ENCODE measurements at regions not wholly inside any gene's neighbourhood (a gene's known extent, or its start where the extent isn't known, plus 50 kb on each side); places are given as distances from the start of the nearest gene placed in this dataset.
"Not testable (repeated sequence)": the region's sequence is repeated elsewhere in the genome, so short reads cannot be mapped to it uniquely, and the experiment has no call there.

DNA sequence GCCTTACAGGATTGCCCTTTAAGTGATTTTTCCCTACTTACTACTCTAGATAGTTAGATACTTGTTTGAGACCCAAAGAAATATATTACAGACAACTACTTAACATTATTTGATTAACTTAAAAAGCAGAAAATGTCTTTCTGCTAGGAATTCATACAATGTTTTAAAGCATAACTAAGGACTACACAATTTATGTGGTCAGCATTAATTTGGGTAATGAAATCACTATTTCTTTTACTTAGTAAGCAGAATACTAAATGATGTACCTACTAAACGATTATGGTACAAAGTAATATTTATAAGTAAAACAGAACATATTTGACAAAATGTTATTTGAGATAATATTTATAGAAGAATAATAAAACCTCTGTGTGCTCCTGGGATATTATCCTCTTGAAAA is 371.9 kb upstream of the ARRDC3 start:
- 23% methylated on average over 1 of the region's 1 CpG for WGBS (ENCODE audit: insufficient coverage, low coverage, low lambda C conversion rate, missing lambda C conversion rate)
- intact Hi-C loops (cut with DNase I) = no loop called here
- Histone ChIP-seq H3K4me1 (no peaks in the 10 kb centered on the region), H3K36me3 (no peaks in the 10 kb centered on the region), H3K9me3 (no peaks in the 10 kb centered on the region), H3K27me3 (no peaks in the 10 kb centered on the region), H3K27ac (no peak overlapping the region), H3K4me3 (no peak overlapping the region)
- DNase-seq = no peak
- ATAC-seq = no peak
- no peak for TF ChIP-seq POLR2A (IDR thresholded peaks at IDR 0.05)
- TF ChIP-seq, protein P1, sequence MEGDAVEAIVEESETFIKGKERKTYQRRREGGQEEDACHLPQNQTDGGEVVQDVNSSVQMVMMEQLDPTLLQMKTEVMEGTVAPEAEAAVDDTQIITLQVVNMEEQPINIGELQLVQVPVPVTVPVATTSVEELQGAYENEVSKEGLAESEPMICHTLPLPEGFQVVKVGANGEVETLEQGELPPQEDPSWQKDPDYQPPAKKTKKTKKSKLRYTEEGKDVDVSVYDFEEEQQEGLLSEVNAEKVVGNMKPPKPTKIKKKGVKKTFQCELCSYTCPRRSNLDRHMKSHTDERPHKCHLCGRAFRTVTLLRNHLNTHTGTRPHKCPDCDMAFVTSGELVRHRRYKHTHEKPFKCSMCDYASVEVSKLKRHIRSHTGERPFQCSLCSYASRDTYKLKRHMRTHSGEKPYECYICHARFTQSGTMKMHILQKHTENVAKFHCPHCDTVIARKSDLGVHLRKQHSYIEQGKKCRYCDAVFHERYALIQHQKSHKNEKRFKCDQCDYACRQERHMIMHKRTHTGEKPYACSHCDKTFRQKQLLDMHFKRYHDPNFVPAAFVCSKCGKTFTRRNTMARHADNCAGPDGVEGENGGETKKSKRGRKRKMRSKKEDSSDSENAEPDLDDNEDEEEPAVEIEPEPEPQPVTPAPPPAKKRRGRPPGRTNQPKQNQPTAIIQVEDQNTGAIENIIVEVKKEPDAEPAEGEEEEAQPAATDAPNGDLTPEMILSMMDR (IDR thresholded peaks at IDR 0.05) = no peak

DNA sequence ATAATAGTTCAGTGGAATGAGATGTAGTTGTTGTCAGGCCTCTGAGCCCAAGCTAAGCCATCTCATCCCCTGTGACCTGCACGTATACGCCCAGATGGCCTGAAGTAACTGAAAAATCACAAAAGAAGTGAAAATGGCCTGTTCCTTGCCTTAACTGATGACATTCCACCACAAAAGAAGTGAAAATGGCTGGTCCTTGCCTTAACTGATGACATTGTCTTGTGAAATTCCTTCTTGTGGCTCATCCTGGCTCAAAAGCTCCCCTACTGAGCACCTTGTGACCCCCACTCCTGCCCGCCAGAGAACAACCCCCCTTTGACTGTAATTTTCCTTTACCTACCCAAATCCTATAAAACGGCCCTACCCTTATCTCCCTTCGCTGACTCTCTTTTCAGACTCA is 361.4 kb upstream of the ARRDC3 start:
- H3K9me3 ChIP-seq; H3K36me3 ChIP-seq; H3K4me3 ChIP-seq; H3K27ac ChIP-seq; DNase-seq; H3K4me1 ChIP-seq; ATAC-seq; H3K27me3 ChIP-seq; intact Hi-C loops (cut with DNase I): not testable (repeated sequence)
- WGBS (ENCODE audit: insufficient coverage, low coverage, low lambda C conversion rate, missing lambda C conversion rate) = 61% methylated on average over 5 of the region's 5 CpGs

DNA sequence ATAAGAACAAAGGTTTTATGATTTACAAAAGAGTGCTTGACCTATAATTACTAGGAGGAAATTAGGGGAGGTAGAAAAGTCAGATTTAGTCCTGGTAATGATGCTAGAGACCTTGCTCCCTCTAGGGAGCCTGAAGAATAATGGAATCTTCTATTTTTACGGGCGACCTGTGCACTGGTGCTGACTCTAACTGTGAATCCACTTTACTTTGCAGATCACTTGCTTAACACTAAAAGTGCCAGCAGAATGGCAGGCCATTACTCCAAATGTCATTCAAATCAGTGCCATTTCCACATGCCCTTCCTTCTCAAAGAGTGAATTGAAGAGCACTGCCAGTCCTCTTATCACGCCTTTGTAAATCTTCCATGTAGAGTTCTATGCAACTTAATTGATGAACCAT is 359.4 kb upstream of the ARRDC3 start:
- Histone ChIP-seq H3K4me1 (no peaks in the 10 kb centered on the region), H3K27ac (no peak overlapping the region), H3K27me3 (no peaks in the 10 kb centered on the region), H3K4me3 (no peak overlapping the region), H3K9me3 (no peaks in the 10 kb centered on the region), H3K36me3 (no peaks in the 10 kb centered on the region)
- intact Hi-C loops (cut with DNase I) = no loop called here
- WGBS (ENCODE audit: insufficient coverage, low coverage, low lambda C conversion rate, missing lambda C conversion rate) = 53% methylated on average over 3 of the region's 3 CpGs
- ATAC-seq = no peak
- no peak for DNase-seq
- TF ChIP-seq, protein P1 (IDR thresholded peaks at IDR 0.05) = no peak
- no peak for TF ChIP-seq POLR2A (IDR thresholded peaks at IDR 0.05)

DNA sequence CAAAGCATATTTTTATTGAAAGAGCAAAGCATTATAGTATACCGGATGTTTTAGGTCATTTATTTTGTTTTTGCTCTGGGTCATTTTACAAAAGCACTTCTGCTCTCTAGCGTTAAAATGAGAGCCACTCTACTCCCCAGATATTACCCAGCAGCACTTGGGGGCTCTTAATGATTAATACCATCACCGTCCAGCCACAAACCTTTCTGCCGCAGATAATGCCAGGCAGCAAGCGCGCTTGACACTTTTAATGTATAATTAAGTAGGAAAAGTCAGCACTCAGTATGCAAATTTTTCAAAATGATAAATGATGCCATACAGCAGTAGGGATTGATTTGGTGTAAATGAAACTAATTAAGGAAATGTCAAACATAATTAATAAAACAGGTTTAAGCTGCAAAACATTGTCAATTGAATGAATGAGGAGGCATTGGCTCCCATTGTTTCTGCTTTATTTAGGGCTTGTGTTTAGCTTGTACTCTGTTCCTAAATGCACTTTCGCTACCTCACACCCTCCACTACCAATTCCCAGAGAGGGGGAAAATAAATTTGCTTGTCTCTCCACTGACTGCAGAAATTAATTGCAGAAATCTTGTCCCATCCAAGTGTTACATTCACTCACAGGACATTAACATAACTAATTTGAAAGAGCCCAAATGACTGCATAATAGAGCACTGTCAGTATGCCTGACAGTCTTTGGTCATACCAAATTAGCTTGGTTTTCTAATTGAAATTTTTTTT is 358.8 kb upstream of the ARRDC3 start:
- no peak for TF ChIP-seq POLR2A (IDR thresholded peaks at IDR 0.05)
- TF ChIP-seq, protein P1 (IDR thresholded peaks at IDR 0.05) = no peak
- intact Hi-C loops (cut with DNase I) = no loop called here
- Histone ChIP-seq H3K9me3 (no peaks in the 10 kb centered on the region), H3K27me3 (no peaks in the 10 kb centered on the region), H3K36me3 (no peaks in the 10 kb centered on the region), H3K4me3 (no peak overlapping the region), H3K4me1 (no peaks in the 10 kb centered on the region), H3K27ac (no peak overlapping the region)
- WGBS (ENCODE audit: insufficient coverage, low coverage, low lambda C conversion rate, missing lambda C conversion rate) = 68% methylated on average over 7 of the region's 7 CpGs
- ATAC-seq = no peak
- DNase-seq = no peak

DNA sequence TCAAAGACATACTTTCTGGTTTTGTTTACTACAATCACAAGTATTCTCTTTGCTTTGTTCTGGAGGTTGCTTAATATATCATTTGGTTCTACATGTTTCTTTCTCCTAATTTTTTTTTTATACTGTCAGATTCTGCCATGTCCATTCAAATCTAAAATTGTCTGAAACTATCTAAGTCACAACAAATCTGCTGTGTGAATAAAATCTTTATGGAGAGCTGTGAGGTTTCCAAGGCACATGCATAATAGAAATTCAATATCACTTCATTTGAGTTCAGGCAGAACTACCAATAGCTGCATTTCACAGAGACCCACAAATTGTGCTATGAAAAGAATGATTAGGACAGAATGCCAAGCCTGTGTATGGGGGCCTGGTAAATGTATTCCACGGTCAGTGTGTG is 346.9 kb upstream of the ARRDC3 start:
- no peak overlapping the region for H3K27ac ChIP-seq
- no peak overlapping the region for H3K4me3 ChIP-seq

More for the DNA sequence above, 346.9 kb upstream of the ARRDC3 start:
- Histone ChIP-seq H3K9me3 (no peaks in the 10 kb centered on the region), H3K4me1 (no peaks in the 10 kb centered on the region), H3K36me3 (no peaks in the 10 kb centered on the region), H3K27me3 (no peaks in the 10 kb centered on the region)
- no peak for DNase-seq
- no peak for ATAC-seq
- TF ChIP-seq POLR2A (IDR thresholded peaks at IDR 0.05) = no peak
- TF ChIP-seq, protein P1 (IDR thresholded peaks at IDR 0.05) = no peak
- 57% methylated on average over 1 of the region's 1 CpG for WGBS (ENCODE audit: insufficient coverage, low coverage, low lambda C conversion rate, missing lambda C conversion rate)
- intact Hi-C loops (cut with DNase I) = no loop called here
